Mucosa of stomach (tissue), 1 donor: ENCODE measurements at regions not wholly inside any gene's neighbourhood (a gene's known extent, or its start where the extent isn't known, plus 50 kb on each side); places are given as distances from the start of the nearest gene placed in this dataset.
"Not testable (repeated sequence)": the region's sequence is repeated elsewhere in the genome, so short reads cannot be mapped to it uniquely, and the experiment has no call there.

Experiments used
- H3K27me3 ChIP-seq: one replicate; pipeline ENCODE4 v1.7.0; 2013; ENCODE audit warnings: mild to moderate bottlenecking, low read length; ENCODE audit not compliant: control insufficient read depth, insufficient read depth
- H3K36me3 ChIP-seq: one replicate; pipeline ENCODE4 v1.7.0; 2013; ENCODE audit warnings: low read length; ENCODE audit not compliant: control insufficient read depth, insufficient read depth
- H3K4me1 ChIP-seq: one replicate; pipeline ENCODE4 v1.7.0; 2013; ENCODE audit warnings: mild to moderate bottlenecking, low read length; ENCODE audit not compliant: control insufficient read depth, insufficient read depth
- H3K4me3 ChIP-seq: one replicate; pipeline ENCODE4 v1.7.0; 2013; ENCODE audit warnings: low read length
- H3K9ac ChIP-seq: one replicate; pipeline ENCODE4 v1.7.0; 2013; ENCODE audit warnings: mild to moderate bottlenecking, low read length, moderate library complexity
- H3K9me3 ChIP-seq: one replicate; pipeline ENCODE4 v1.7.0; 2013; ENCODE audit warnings: mild to moderate bottlenecking, low read length, moderate library complexity; ENCODE audit not compliant: control insufficient read depth
- donor health status: Pancreatic carcinoma.

- Histone ChIP-seq H3K36me3 (no peaks in the 10 kb centered on the region), H3K4me3 (no peak overlapping the region), H3K9ac (no peak overlapping the region), H3K9me3 (no peaks in the 10 kb centered on the region), H3K27me3 (no peaks in the 10 kb centered on the region), H3K4me1 (no peaks in the 10 kb centered on the region)
These were observed 72.7 kb upstream of the IL15 start for GRCh38 chr4:141563723-141564122.

GRCh38 chr4:141564961-141565360, 71.4 kb upstream of the IL15 start:
- not testable (repeated sequence) for H3K4me1 ChIP-seq, H3K4me3 ChIP-seq, H3K9me3 ChIP-seq, H3K36me3 ChIP-seq, H3K9ac ChIP-seq, H3K27me3 ChIP-seq

- no peak overlapping the region for H3K4me3 ChIP-seq
- H3K4me1 ChIP-seq = no peaks in the 10 kb centered on the region
- H3K27me3 ChIP-seq = no peaks in the 10 kb centered on the region
- no peaks in the 10 kb centered on the region for H3K9me3 ChIP-seq
- no peak overlapping the region for H3K9ac ChIP-seq
- no peaks in the 10 kb centered on the region for H3K36me3 ChIP-seq
These were observed 70.8 kb upstream of the IL15 start for GRCh38 chr4:141565379-141566089.

- H3K9me3 ChIP-seq = no peaks in the 10 kb centered on the region
- no peaks in the 10 kb centered on the region for H3K36me3 ChIP-seq
These were observed 69.0 kb upstream of the IL15 start for GRCh38 chr4:141567326-141567915.

GRCh38 chr4:141569141-141569540, 67.2 kb upstream of the IL15 start:
- Histone ChIP-seq H3K27me3 (no peaks in the 10 kb centered on the region), H3K9me3 (no peaks in the 10 kb centered on the region), H3K36me3 (no peaks in the 10 kb centered on the region), H3K9ac (no peak overlapping the region), H3K4me1 (no peaks in the 10 kb centered on the region), H3K4me3 (no peak overlapping the region)

More at GRCh38 chr4:141567326-141567915, 69.0 kb upstream of the IL15 start:
- H3K4me3 ChIP-seq = no peak overlapping the region
- no peaks in the 10 kb centered on the region for H3K4me1 ChIP-seq
- no peaks in the 10 kb centered on the region for H3K27me3 ChIP-seq
- no peak overlapping the region for H3K9ac ChIP-seq

- Histone ChIP-seq H3K4me3 (no peak overlapping the region), H3K9me3 (no peaks in the 10 kb centered on the region), H3K27me3 (no peaks in the 10 kb centered on the region), H3K36me3 (no peaks in the 10 kb centered on the region), H3K4me1 (no peaks in the 10 kb centered on the region), H3K9ac (no peak overlapping the region)
These were observed 66.1 kb upstream of the IL15 start for GRCh38 chr4:141570290-141570689.

GRCh38 chr4:141571362-141571761, 65.0 kb upstream of the IL15 start:
- no peaks in the 10 kb centered on the region for H3K36me3 ChIP-seq
- no peaks in the 10 kb centered on the region for H3K4me1 ChIP-seq
- no peak overlapping the region for H3K4me3 ChIP-seq
- H3K27me3 ChIP-seq = no peaks in the 10 kb centered on the region
- H3K9ac ChIP-seq = no peak overlapping the region
- no peaks in the 10 kb centered on the region for H3K9me3 ChIP-seq

- H3K9me3 ChIP-seq = no peaks in the 10 kb centered on the region
- no peaks in the 10 kb centered on the region for H3K4me1 ChIP-seq
- no peaks in the 10 kb centered on the region for H3K27me3 ChIP-seq
- H3K36me3 ChIP-seq = no peaks in the 10 kb centered on the region
- H3K9ac ChIP-seq = no peak overlapping the region
- H3K4me3 ChIP-seq = no peak overlapping the region
These were observed 64.6 kb upstream of the IL15 start for GRCh38 chr4:141571793-141572192.

GRCh38 chr4:141573678-141574077, 62.7 kb upstream of the IL15 start:
- Histone ChIP-seq H3K36me3 (no peaks in the 10 kb centered on the region), H3K9me3 (no peaks in the 10 kb centered on the region), H3K4me1 (no peaks in the 10 kb centered on the region), H3K4me3 (no peak overlapping the region), H3K27me3 (no peaks in the 10 kb centered on the region), H3K9ac (no peak overlapping the region)

GRCh38 chr4:141575884-141576283, 60.5 kb upstream of the IL15 start:
- H3K9ac ChIP-seq = no peak overlapping the region
- no peak overlapping the region for H3K4me3 ChIP-seq
- H3K36me3 ChIP-seq = no peaks in the 10 kb centered on the region
- H3K9me3 ChIP-seq = no peaks in the 10 kb centered on the region
- H3K4me1 ChIP-seq = no peaks in the 10 kb centered on the region
- H3K27me3 ChIP-seq = no peaks in the 10 kb centered on the region

GRCh38 chr4:141576585-141577110, 59.7 kb upstream of the IL15 start:
- Histone ChIP-seq H3K27me3 (no peaks in the 10 kb centered on the region), H3K9me3 (no peaks in the 10 kb centered on the region), H3K36me3 (no peaks in the 10 kb centered on the region), H3K4me3 (no peak overlapping the region), H3K9ac (no peak overlapping the region), H3K4me1 (no peaks in the 10 kb centered on the region)

- no peak overlapping the region for H3K4me3 ChIP-seq
- H3K9me3 ChIP-seq = no peaks in the 10 kb centered on the region
- H3K4me1 ChIP-seq = no peaks in the 10 kb centered on the region
- no peaks in the 10 kb centered on the region for H3K36me3 ChIP-seq
- H3K9ac ChIP-seq = no peak overlapping the region
- H3K27me3 ChIP-seq = no peaks in the 10 kb centered on the region
These were observed 57.9 kb upstream of the IL15 start for GRCh38 chr4:141578451-141578850.
